ENCODE measurements at regions not wholly inside any gene's neighbourhood (a gene's known extent, or its start where the extent isn't known, plus 50 kb on each side); places are given as distances from the start of the nearest gene placed in this dataset.

GRCh38 chr17:74150428-74151025, 53.0 kb upstream of the RPL38 start:
- Histone ChIP-seq H3K27me3 (ENCODE audit: control insufficient read depth in 2 of 2, insufficient read depth in 2 of 2, low read length in 2 of 2) (no peaks in the 10 kb centered on the region), H3K4me3 (ENCODE audit: low read length) (no peak overlapping the region), H3K4me1 (ENCODE audit: control insufficient read depth in 2 of 2, insufficient read depth in 2 of 2, low read length in 2 of 2) (no peaks in the 10 kb centered on the region), H3K36me3 (ENCODE audit: control insufficient read depth in 2 of 3, insufficient read depth in 3 of 3, low read length in 3 of 3) (no peaks in the 10 kb centered on the region), H3K9me3 (ENCODE audit: control insufficient read depth in 2 of 3, low read length in 3 of 3) (no peaks in the 10 kb centered on the region), H3K27ac (ENCODE audit: low read depth, low read length) (no peak overlapping the region)
- Mint-ChIP-seq H3K9me3 (peaks cover 0 to 10% (median under 1%) of the 10 kb centered on the region in 11 donors), H3K27ac (no peak overlapping the region), H3K36me3 (peaks cover 0 to 1% (median 0%) of the 10 kb centered on the region in 5 donors), H3K4me3 (no peak overlapping the region), H3K27me3 (peaks cover 4 to 42% (median 21%) of the 10 kb centered on the region in 5 donors), H3K4me1 (peaks cover 0 to 1% (median 0%) of the 10 kb centered on the region in 7 donors)
- ATAC-seq: no peak
- CTCF ChIA-PET: no interaction called here
- no peak for DNase-seq
- intact Hi-C loops (cut with micrococcal nuclease): no loop called here
- POLR2A ChIA-PET: no interaction called here

GRCh38 chr17:74151551-74152315, 51.7 kb upstream of the RPL38 start:
- H3K27me3 Mint-ChIP-seq: peaks cover 4 to 34% (median 26%) of the 10 kb centered on the region in 5 donors
- ATAC-seq: no peak
- H3K36me3 Mint-ChIP-seq: no peaks in the 10 kb centered on the region
- no peak overlapping the region for H3K4me3 Mint-ChIP-seq
- CTCF ChIA-PET: no interaction called here
- POLR2A ChIA-PET: no interaction called here
- H3K27ac ChIP-seq (ENCODE audit: low read depth, low read length): no peak overlapping the region
- H3K9me3 Mint-ChIP-seq: peaks cover 0 to 7% (median 0%) of the 10 kb centered on the region in 11 donors
- no peaks in the 10 kb centered on the region for H3K27me3 ChIP-seq (ENCODE audit: control insufficient read depth in 2 of 2, insufficient read depth in 2 of 2, low read length in 2 of 2)
- no peaks in the 10 kb centered on the region for H3K9me3 ChIP-seq (ENCODE audit: control insufficient read depth in 2 of 3, low read length in 3 of 3)
- no peaks in the 10 kb centered on the region for H3K4me1 ChIP-seq (ENCODE audit: control insufficient read depth in 2 of 2, insufficient read depth in 2 of 2, low read length in 2 of 2)
- no peak for DNase-seq
- H3K36me3 ChIP-seq (ENCODE audit: control insufficient read depth in 2 of 3, insufficient read depth in 3 of 3, low read length in 3 of 3): no peaks in the 10 kb centered on the region
- no peak overlapping the region for H3K27ac Mint-ChIP-seq
- no peak overlapping the region for H3K4me3 ChIP-seq (ENCODE audit: low read length)
- H3K4me1 Mint-ChIP-seq: peaks cover 0 to 1% (median 0%) of the 10 kb centered on the region in 7 donors
- intact Hi-C loops (cut with micrococcal nuclease): no loop called here

- Histone ChIP-seq H3K9me3 (ENCODE audit: control insufficient read depth in 2 of 3, low read length in 3 of 3) (no peaks in the 10 kb centered on the region), H3K4me3 (ENCODE audit: low read length) (no peak overlapping the region), H3K36me3 (ENCODE audit: control insufficient read depth in 2 of 3, insufficient read depth in 3 of 3, low read length in 3 of 3) (no peaks in the 10 kb centered on the region), H3K27me3 (ENCODE audit: control insufficient read depth in 2 of 2, insufficient read depth in 2 of 2, low read length in 2 of 2) (no peaks in the 10 kb centered on the region), H3K4me1 (ENCODE audit: control insufficient read depth in 2 of 2, insufficient read depth in 2 of 2, low read length in 2 of 2) (no peaks in the 10 kb centered on the region), H3K27ac (ENCODE audit: low read depth, low read length) (no peak overlapping the region)
- H3K36me3 Mint-ChIP-seq: no peaks in the 10 kb centered on the region
- CTCF ChIA-PET: no interaction called here
- H3K9me3 Mint-ChIP-seq: peaks cover 0 to 7% (median 0%) of the 10 kb centered on the region in 11 donors
- H3K4me1 Mint-ChIP-seq: peaks cover 0 to 1% (median 0%) of the 10 kb centered on the region in 7 donors
- no peak overlapping the region for H3K27ac Mint-ChIP-seq
- POLR2A ChIA-PET: no interaction called here
- intact Hi-C loops (cut with micrococcal nuclease): no loop called here
- no peak for DNase-seq
- no peak overlapping the region for H3K4me3 Mint-ChIP-seq
- no peak for ATAC-seq
- peaks cover 4 to 29% (median 25%) of the 10 kb centered on the region in 5 donors for H3K27me3 Mint-ChIP-seq
Measured at GRCh38 chr17:74152591-74153455, 50.7 kb upstream of the RPL38 start.

GRCh38 chr17:74153456-74153810, 50.0 kb upstream of the RPL38 start:
- H3K27me3 ChIP-seq (ENCODE audit: control insufficient read depth in 2 of 2, insufficient read depth in 2 of 2, low read length in 2 of 2): no peaks in the 10 kb centered on the region
- DNase-seq (no peak), ATAC-seq (no peak)
- CTCF ChIA-PET: no interaction called here
- H3K9me3 ChIP-seq (ENCODE audit: control insufficient read depth in 2 of 3, low read length in 3 of 3): no peaks in the 10 kb centered on the region
- no peak overlapping the region for H3K27ac ChIP-seq (ENCODE audit: low read depth, low read length)
- peaks cover 0 to 1% (median 0%) of the 10 kb centered on the region in 7 donors for H3K4me1 Mint-ChIP-seq
- H3K36me3 ChIP-seq (ENCODE audit: control insufficient read depth in 2 of 3, insufficient read depth in 3 of 3, low read length in 3 of 3): no peaks in the 10 kb centered on the region
- peaks cover 0 to 7% (median 0%) of the 10 kb centered on the region in 11 donors for H3K9me3 Mint-ChIP-seq
- POLR2A ChIA-PET: no interaction called here
- no peak overlapping the region for H3K27ac Mint-ChIP-seq
- H3K4me1 ChIP-seq (ENCODE audit: control insufficient read depth in 2 of 2, insufficient read depth in 2 of 2, low read length in 2 of 2): no peaks in the 10 kb centered on the region
- no peak overlapping the region for H3K4me3 Mint-ChIP-seq
- H3K27me3 Mint-ChIP-seq: peaks cover 4 to 30% (median 25%) of the 10 kb centered on the region in 5 donors
- intact Hi-C loops (cut with micrococcal nuclease): no loop called here
- H3K4me3 ChIP-seq (ENCODE audit: low read length): no peak overlapping the region
- no peaks in the 10 kb centered on the region for H3K36me3 Mint-ChIP-seq
